NCI-H1436 (cell line): ENCODE measurements at regions not wholly inside any gene's neighbourhood (a gene's known extent, or its start where the extent isn't known, plus 50 kb on each side); places are given as distances from the start of the nearest gene placed in this dataset.
"Not testable (repeated sequence)": the region's sequence is repeated elsewhere in the genome, so short reads cannot be mapped to it uniquely, and the experiment has no call there.

Experiments used
- DNase-seq: peaks from one replicate; lab custom pipeline; 2025; lab: John Stamatoyannopoulos, UW

DNA sequence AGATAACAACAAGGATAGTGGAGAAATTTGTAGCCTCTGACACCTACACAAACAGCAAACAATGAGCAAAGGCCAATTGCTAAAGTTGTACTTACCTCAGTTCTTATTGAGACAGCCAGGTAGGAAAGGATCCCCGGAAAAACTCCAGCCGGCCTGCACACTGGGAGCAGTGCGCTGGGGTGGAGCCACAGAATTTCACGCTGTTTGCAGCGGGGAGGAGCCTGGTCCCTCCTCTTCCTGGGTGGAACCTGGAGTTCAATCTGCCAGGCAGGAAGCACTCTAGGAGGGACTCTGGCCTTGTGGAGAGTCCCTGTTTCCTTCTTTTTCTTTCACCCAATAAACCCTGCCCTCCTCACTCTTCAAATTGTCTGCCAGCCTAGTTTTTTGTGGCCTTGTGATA, 382.6 kb upstream of the TGIF2LX start:
- DNase-seq: not testable (repeated sequence)

DNA sequence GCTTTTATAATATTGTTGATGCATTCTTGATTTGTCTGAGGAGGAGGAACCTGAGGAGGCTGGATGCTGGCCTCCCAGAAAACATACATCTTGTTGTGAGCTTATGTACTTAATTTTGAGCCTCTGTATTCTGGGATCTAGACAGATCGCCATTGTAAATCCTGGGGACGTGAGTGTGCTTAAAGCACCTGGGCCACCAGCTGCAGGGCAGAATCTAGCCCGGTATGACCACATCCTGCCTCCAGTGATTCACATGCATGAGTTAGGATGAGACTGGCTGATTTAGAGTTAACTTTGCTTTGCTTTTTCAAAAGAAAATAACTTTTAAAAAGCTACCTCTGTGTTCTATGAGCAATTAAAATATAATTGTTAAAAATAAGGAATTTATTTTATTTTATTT, 364.6 kb upstream of the TGIF2LX start:
- not testable (repeated sequence) for DNase-seq

DNA sequence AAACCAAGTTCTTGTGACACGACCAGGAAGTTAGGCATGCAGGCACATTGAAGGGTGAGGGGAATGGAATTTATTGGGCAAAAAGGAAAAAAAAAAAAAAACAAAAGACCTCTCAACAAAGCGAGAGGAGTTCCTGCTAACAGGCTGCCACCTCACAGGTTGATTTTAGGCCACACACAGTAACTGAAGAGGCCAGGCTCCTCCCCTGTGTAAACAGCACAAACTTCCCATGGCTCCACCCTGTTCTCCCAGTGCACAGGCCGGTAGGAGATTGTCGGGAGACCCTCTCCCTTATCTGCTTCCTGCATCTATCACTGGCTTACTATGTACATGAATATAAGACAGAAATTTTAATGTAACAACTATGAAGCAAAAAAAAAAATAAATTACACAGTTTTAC, 359.6 kb upstream of the TGIF2LX start:
- DNase-seq: not testable (repeated sequence)

DNA sequence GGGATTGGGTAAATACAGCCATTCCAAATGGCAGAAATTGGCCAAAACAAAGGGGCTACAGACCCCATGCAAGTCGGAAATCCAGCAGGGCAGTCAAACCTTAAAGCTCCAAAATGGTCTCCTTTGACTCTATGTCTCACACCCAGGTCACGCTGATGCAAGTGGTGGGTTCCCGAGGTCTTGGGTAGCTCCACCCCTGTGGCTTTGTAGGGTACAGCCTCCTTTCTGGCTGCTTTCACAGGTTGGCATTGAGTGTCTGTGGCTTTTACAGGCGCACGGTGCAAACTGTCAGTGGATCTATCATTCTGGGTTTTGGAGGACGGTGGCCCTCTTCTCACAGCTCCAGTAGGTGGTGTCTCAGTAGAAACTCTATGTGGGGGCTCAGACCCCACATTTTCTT, 358.6 kb upstream of the TGIF2LX start:
- DNase-seq: not testable (repeated sequence)

DNA sequence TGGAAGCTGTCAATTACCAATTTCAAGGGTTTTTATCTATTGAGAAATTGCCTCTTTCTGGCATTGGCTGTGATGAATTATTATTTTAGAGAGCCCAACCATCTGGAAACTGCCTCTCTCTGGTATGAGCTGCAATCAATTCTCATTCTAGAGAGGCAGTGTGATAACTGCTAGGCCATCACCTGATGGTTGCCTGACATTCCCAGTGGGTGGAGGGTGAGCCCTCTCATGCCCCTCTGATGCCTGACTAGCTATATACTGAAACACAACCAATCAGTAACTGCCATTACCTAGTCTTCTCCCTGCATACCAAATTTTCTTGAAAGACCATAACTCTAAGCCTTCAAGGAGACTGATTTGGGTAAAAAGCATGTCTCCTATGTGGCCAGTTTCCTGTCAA, 353.9 kb upstream of the TGIF2LX start:
- not testable (repeated sequence) for DNase-seq

DNA sequence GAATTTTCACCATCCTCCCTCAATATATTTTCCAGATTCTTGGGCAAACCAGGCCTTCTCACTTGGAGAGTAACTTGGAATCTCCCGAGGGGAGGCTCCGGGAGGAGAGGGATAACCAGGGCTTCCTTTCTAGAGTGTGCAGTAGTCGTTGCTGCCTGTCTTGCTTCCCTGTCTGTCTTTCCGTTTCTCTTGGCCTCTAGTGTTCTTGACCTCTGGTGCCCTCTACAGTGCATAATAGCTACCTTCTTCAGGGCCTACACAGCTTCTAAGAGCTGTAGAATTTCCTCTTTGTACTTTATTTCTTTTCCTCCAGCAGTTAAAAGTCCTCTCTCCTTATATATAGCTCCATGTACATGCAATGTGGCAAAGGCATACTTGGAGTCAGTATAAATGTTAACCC, 339.8 kb upstream of the TGIF2LX start:
- not testable (repeated sequence) for DNase-seq

DNA sequence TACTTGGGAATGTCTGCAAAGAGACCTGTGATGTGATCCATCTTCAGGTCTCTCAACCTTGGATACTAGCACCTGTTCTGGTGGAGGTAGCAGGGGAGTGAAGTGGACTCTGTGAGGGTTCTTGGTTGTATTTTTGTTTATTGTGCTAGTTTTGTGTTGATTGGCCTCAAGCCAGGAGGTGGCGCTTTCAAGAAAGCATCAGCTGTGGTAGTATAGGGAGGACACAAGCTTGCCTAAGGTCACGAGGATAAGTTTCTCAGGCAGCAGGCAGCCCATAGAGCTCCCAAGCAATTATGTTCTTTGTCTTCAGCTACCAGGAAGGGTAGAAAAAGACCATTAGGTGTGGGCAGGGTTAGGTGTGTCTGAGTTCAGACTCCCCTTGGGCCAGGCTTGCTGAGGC, 289.9 kb upstream of the TGIF2LX start:
- not testable (repeated sequence) for DNase-seq

DNA sequence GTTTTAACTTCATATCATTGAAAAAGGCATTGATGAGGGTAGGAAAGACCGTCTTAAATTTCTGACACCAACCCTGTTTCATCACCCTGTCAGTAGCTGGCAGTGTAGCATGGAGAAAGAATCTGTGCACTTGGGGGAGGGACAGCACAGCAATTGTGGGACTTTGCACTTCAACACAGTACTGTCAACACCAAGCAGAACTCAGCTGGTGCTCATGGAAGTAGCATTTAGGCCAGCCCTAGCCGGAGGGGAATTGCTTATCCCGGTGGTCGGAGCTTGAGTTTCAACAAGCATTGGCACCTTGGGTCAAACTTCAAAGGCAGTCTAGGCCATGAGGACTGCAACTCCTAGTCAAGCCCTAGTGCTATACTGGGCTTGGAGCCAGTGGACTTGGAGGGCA, 285.8 kb upstream of the TGIF2LX start:
- not testable (repeated sequence) for DNase-seq

DNA sequence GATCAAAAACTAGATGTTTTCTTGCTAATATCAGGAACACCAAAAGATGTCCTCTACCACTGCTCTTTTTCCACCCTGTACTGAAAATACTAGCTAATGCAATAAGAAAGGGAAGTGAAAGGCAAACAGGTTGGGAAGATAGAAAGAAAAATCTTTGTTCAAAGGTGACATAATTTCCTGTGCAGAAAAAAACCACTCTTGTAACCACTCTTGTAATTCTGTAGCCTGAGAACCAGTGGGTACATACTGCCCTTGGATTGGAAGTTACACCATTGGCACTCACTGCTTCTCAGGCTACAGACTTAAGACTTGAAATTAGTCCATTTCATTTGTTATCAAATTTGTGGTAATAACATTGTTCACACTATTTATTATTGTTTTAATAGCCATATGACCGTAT, 263.0 kb upstream of the TGIF2LX start:
- not testable (repeated sequence) for DNase-seq

DNA sequence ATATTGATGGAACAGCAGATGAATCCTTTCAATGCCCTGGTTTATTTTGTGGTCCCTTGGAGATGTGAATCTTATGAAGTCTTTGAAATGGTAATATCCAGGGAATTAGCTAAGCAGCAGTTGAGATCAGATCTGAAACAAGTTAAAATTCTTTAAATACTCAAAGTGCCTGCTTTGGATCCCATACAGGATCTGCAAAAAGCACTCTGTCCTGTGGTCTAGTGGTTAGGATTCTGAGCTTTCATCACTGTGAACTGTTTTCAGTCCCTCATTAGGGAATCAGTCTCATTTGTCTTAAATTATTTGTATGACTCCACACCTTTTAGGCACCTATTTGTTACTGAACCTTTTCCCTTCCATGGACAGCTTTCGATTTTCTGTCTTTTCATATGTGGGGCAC, 215.2 kb upstream of the TGIF2LX start:
- not testable (repeated sequence) for DNase-seq

DNA sequence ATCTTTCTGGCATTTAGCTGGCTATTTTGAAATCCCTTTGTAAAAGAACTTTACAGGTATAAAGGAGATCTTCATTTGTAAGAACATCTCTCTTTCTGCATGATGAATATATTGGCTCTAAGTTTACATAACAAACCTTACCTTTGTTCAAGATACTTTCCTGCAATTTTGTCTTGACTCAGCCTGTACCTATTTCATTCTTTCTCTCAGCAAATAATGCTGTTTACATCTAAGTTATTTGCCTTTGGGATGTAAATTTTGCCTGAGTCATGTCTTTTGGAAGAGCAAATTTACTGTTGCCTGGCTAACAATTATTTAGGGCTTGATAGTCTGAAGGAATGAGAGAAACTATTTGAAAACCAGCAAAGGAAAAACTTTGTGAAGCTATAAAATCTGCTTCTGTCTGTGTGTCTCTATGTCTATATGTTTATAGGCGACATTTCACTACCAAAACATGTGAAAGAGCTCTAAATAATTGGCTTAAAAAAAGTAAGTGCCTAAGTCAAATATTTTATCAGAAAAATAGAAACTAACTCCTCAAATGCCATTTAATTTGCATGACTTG, 214.3 kb upstream of the TGIF2LX start:
- not testable (repeated sequence) for DNase-seq

DNA sequence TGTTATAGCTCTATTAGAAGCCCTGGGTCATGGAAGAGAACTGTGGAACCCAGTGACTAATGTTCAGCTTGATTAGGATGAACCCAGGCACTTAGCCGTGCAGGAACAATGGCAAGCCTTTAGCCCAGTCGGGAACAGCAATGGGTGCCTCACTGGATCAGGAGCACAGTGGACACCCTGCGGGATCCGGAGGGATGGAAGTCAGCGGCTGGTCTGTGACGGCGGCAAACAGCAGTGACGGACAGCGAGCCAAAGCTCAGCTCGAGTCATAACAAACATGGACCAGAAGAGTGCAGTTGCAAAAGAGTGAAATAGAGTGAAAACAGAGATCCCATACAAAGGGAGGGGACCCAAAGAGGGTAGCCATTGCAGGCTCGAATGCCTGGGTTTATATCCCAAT, 187.3 kb upstream of the TGIF2LX start:
- not testable (repeated sequence) for DNase-seq

DNA sequence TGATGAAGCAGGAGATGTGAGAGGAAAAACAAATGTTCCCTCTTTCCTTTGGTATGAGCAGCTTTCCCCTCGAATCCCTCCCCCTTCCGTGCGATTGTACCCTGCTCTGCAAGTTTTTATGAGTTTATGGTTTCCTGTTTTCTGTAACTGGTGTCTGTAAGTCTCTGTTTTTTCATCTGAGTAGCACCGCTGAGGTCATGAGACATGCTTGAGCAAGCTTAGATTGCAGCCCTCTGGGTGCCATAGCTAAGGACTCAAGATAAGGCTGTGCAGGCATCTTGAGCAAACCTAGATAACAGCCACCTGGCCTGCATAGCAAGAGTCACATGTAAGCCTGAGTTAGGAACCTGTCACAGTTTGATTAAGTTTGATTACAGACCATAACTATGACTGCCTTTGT, 165.2 kb upstream of the TGIF2LX start:
- not testable (repeated sequence) for DNase-seq

DNA sequence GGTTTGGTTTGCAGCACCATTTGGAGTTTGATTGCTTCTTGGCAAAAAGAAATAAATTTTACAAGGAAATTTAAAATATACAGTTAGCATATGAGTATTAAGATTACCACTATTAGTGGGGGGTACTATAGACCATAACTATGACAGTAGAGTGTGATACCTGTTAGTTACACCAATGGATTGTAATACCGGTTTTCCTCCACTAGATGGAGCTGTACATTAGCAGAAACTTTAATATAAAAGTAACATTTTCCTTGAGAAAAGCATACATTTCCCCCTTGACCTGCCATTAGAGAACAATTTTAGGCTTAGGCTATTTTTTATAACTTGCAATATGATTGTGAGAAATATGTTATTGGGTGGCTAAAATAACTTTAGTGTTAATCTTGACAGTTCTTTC, 163.9 kb upstream of the TGIF2LX start:
- DNase-seq: not testable (repeated sequence)

DNA sequence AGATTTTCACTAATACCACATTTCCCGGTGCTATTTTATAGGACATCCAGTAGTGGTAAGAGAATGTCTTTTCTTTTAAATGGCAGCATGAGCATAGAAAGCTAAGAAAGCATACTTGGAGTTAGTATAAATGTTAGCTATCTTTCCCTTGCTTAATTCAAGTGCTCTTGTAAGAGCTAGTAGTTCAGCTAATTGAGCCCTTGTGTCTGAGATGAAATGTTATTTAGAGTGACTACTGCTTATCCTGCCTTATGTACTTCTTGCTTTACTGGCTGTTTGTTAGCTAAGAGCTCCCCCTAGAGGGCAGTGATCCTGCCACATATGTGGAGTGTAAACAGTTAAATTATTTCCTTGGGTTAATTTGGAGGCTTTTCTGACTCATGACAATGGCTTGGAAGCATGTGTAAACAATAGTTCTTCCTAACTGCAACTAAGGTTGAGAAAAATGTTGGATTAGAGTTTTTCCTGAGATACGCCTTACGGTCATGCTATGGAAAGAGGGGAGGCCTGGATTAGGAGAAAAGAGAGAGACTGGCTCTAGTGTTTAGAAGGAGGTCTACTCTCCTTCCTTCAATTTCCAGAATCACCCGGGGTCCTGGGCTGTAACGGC, 162.5 kb upstream of the TGIF2LX start:
- not testable (repeated sequence) for DNase-seq

DNA sequence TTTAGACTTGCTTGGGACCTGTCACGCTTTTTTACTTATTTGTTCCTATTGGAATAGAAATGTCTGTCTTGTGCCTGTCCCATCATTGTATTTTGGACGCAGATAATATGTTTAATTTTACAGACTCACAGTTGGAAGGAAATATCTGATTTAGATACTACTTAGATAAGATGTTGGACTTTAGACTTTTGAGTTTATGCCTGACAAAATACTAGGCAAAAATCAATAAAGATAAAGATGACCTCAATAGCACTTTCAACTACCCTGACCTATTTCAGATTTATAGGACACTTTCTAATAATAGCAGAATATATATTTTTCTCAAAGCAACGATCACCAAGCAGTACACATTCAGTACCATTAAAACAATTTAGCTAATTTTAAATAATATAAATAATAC, 150.1 kb upstream of the TGIF2LX start:
- not testable (repeated sequence) for DNase-seq

DNA sequence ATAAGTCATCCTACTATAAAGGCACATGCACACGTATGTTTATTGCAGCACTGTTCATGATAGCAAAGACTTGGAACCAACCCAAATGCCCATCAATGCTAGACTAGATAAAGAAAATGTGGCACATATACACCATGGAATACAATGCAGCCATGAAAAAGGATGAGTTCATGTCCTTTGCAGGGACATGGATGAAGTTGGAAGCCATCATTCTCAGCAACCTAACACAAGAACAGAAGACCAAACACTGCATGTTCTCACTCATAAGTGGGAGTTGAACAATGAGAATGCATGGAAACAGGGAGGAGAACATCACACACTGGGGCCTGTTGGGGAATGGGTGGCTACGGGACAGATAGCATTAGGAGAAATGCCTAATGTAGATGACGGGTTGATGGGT, 110.3 kb upstream of the TGIF2LX start:
- not testable (repeated sequence) for DNase-seq

DNA sequence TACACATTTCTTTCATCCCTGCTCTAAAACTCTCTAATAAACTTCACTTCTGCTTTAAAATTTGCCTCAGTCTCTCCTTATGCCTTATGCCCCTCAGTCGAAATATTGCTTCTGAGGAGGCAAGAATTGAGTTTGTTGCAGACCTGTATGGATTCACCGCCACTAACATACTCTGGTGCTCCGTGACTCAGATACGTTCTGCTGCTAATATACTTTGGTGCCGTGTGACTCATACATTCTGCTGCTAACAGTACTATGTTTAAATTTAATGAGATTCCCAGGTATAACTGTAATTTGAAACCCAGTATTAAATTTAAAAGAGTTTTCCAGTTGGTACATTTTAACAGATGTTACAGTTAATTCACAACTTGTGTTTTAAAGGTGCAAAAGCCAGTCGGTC, 82.0 kb upstream of the TGIF2LX start:
- DNase-seq: not testable (repeated sequence)

DNA sequence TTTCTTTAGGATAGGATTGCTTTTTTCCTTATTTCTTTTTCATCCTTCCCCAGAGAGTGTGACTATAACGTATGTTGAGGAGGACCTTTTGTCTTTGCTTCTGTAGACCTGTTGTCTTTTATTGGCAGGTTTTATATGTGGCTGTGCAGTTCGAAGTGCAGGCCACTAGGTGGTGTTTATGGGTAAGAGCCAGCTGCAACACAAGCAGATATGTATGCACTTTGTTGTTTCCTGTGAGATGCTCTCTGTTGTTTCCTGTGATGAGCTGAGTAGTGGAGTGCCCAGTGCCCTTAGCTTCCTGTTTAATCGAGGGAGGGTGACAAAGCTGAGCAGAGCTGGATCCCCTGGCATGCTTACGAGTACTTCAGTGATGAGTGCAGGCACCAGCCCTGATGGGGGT, 50.0 kb upstream of the TGIF2LX start:
- DNase-seq: peak; percentile 4
